ENCODE measurements at regions not wholly inside any gene's neighbourhood (a gene's known extent, or its start where the extent isn't known, plus 50 kb on each side); places are given as distances from the start of the nearest gene placed in this dataset.

DNA sequence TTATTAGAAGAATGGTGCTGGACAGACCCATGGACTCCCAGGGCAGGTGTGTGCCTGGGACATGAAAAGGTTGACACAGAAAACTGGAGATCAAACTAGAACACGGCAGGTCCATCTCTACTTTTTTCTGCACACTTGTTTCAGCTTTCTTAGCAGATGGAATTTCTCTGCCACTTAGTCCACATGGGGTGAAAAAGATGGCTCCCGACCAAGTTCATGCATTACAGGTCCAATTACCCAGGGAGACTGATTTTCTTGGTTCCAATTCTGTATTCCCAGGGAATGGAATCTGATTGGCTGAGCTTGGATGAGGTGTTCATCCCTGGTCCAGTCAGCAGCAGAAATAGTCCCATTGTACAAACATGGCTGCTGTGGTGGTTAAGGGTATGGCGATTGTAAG lies 238.9 kb upstream of the SRRM4 start:
- TF ChIP-seq, protein P1, sequence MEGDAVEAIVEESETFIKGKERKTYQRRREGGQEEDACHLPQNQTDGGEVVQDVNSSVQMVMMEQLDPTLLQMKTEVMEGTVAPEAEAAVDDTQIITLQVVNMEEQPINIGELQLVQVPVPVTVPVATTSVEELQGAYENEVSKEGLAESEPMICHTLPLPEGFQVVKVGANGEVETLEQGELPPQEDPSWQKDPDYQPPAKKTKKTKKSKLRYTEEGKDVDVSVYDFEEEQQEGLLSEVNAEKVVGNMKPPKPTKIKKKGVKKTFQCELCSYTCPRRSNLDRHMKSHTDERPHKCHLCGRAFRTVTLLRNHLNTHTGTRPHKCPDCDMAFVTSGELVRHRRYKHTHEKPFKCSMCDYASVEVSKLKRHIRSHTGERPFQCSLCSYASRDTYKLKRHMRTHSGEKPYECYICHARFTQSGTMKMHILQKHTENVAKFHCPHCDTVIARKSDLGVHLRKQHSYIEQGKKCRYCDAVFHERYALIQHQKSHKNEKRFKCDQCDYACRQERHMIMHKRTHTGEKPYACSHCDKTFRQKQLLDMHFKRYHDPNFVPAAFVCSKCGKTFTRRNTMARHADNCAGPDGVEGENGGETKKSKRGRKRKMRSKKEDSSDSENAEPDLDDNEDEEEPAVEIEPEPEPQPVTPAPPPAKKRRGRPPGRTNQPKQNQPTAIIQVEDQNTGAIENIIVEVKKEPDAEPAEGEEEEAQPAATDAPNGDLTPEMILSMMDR (IDR thresholded peaks at IDR 0.05; ENCODE audit: low read depth, low read length, missing input control), result no peak
- no peak for TF ChIP-seq TAF1 (conservative IDR thresholded peaks at IDR 0.05)
- TF ChIP-seq RAD21 (IDR thresholded peaks at IDR 0.05), result no peak
- TF ChIP-seq JUND (IDR thresholded peaks at IDR 0.05), result no peak
- no peak for TF ChIP-seq YY1 (IDR thresholded peaks at IDR 0.05)
- TF ChIP-seq, protein P2, sequence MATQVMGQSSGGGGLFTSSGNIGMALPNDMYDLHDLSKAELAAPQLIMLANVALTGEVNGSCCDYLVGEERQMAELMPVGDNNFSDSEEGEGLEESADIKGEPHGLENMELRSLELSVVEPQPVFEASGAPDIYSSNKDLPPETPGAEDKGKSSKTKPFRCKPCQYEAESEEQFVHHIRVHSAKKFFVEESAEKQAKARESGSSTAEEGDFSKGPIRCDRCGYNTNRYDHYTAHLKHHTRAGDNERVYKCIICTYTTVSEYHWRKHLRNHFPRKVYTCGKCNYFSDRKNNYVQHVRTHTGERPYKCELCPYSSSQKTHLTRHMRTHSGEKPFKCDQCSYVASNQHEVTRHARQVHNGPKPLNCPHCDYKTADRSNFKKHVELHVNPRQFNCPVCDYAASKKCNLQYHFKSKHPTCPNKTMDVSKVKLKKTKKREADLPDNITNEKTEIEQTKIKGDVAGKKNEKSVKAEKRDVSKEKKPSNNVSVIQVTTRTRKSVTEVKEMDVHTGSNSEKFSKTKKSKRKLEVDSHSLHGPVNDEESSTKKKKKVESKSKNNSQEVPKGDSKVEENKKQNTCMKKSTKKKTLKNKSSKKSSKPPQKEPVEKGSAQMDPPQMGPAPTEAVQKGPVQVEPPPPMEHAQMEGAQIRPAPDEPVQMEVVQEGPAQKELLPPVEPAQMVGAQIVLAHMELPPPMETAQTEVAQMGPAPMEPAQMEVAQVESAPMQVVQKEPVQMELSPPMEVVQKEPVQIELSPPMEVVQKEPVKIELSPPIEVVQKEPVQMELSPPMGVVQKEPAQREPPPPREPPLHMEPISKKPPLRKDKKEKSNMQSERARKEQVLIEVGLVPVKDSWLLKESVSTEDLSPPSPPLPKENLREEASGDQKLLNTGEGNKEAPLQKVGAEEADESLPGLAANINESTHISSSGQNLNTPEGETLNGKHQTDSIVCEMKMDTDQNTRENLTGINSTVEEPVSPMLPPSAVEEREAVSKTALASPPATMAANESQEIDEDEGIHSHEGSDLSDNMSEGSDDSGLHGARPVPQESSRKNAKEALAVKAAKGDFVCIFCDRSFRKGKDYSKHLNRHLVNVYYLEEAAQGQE (IDR thresholded peaks at IDR 0.05), result no peak
- no peak for TF ChIP-seq FOXA2 (IDR thresholded peaks at IDR 0.05)
- TF ChIP-seq, protein P3, sequence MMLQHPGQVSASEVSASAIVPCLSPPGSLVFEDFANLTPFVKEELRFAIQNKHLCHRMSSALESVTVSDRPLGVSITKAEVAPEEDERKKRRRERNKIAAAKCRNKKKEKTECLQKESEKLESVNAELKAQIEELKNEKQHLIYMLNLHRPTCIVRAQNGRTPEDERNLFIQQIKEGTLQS (IDR thresholded peaks at IDR 0.05), result no peak
- TF ChIP-seq, protein P4, sequence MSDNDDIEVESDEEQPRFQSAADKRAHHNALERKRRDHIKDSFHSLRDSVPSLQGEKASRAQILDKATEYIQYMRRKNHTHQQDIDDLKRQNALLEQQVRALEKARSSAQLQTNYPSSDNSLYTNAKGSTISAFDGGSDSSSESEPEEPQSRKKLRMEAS (IDR thresholded peaks at IDR 0.05), result no peak
- no peak for TF ChIP-seq HNF4A (conservative IDR thresholded peaks at IDR 0.05)
- no peak for TF ChIP-seq SP1 (IDR thresholded peaks at IDR 0.05)
- TF ChIP-seq, protein P5, sequence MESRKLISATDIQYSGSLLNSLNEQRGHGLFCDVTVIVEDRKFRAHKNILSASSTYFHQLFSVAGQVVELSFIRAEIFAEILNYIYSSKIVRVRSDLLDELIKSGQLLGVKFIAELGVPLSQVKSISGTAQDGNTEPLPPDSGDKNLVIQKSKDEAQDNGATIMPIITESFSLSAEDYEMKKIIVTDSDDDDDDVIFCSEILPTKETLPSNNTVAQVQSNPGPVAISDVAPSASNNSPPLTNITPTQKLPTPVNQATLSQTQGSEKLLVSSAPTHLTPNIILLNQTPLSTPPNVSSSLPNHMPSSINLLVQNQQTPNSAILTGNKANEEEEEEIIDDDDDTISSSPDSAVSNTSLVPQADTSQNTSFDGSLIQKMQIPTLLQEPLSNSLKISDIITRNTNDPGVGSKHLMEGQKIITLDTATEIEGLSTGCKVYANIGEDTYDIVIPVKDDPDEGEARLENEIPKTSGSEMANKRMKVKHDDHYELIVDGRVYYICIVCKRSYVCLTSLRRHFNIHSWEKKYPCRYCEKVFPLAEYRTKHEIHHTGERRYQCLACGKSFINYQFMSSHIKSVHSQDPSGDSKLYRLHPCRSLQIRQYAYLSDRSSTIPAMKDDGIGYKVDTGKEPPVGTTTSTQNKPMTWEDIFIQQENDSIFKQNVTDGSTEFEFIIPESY (IDR thresholded peaks at IDR 0.05), result no peak
- TF ChIP-seq GABPA (IDR thresholded peaks at IDR 0.05 in 1 of 2, conservative IDR thresholded peaks at IDR 0.05 in 1 of 2), result no peak
- TF ChIP-seq NR2F2 (IDR thresholded peaks at IDR 0.05), result no peak
